ENCODE measurements at regions not wholly inside any gene's neighbourhood (a gene's known extent, or its start where the extent isn't known, plus 50 kb on each side); places are given as distances from the start of the nearest gene placed in this dataset.

DNA sequence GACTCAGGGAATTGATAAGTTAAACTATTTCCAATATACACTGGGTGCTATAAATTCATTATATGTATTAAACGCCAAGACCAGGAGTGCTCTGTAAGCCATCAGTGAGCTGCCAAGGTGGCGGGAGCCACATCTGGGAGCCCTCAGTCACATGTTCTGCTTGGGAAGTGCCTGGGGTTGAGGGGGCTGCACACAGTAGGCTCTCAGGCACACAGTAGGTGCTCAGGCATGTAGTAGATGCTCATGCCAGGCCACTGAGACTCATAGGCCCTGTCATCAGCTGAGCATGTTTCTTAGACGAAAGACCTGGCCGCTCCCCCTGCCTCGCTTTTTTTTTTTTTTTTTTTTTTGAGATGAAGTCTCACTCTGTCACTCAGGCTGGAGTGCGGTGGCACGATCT lies 83.3 kb upstream of the BHLHE23 start:
- TF ChIP-seq, protein P1, sequence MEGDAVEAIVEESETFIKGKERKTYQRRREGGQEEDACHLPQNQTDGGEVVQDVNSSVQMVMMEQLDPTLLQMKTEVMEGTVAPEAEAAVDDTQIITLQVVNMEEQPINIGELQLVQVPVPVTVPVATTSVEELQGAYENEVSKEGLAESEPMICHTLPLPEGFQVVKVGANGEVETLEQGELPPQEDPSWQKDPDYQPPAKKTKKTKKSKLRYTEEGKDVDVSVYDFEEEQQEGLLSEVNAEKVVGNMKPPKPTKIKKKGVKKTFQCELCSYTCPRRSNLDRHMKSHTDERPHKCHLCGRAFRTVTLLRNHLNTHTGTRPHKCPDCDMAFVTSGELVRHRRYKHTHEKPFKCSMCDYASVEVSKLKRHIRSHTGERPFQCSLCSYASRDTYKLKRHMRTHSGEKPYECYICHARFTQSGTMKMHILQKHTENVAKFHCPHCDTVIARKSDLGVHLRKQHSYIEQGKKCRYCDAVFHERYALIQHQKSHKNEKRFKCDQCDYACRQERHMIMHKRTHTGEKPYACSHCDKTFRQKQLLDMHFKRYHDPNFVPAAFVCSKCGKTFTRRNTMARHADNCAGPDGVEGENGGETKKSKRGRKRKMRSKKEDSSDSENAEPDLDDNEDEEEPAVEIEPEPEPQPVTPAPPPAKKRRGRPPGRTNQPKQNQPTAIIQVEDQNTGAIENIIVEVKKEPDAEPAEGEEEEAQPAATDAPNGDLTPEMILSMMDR (IDR thresholded peaks at IDR 0.05), result no peak
- TF ChIP-seq, protein P2, sequence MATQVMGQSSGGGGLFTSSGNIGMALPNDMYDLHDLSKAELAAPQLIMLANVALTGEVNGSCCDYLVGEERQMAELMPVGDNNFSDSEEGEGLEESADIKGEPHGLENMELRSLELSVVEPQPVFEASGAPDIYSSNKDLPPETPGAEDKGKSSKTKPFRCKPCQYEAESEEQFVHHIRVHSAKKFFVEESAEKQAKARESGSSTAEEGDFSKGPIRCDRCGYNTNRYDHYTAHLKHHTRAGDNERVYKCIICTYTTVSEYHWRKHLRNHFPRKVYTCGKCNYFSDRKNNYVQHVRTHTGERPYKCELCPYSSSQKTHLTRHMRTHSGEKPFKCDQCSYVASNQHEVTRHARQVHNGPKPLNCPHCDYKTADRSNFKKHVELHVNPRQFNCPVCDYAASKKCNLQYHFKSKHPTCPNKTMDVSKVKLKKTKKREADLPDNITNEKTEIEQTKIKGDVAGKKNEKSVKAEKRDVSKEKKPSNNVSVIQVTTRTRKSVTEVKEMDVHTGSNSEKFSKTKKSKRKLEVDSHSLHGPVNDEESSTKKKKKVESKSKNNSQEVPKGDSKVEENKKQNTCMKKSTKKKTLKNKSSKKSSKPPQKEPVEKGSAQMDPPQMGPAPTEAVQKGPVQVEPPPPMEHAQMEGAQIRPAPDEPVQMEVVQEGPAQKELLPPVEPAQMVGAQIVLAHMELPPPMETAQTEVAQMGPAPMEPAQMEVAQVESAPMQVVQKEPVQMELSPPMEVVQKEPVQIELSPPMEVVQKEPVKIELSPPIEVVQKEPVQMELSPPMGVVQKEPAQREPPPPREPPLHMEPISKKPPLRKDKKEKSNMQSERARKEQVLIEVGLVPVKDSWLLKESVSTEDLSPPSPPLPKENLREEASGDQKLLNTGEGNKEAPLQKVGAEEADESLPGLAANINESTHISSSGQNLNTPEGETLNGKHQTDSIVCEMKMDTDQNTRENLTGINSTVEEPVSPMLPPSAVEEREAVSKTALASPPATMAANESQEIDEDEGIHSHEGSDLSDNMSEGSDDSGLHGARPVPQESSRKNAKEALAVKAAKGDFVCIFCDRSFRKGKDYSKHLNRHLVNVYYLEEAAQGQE (IDR thresholded peaks at IDR 0.05; ENCODE audit: insufficient read depth in 1 of 2, low read depth in 2 of 2, low read length in 1 of 2), result no peak
- no peak for TF ChIP-seq SIN3A (IDR thresholded peaks at IDR 0.05; ENCODE audit: borderline replicate concordance, insufficient read depth, low read depth, low read length)
